H1 (cell line): ENCODE measurements at regions not wholly inside any gene's neighbourhood (a gene's known extent, or its start where the extent isn't known, plus 50 kb on each side); places are given as distances from the start of the nearest gene placed in this dataset.

ENCODE experiments used
- CTCF ChIA-PET: fragments of 300-600 bp; sonication (Branson Sonifier 250); formaldehyde crosslinking; loops from one replicate; lab custom pipeline; 2021; ENCODE audit not compliant: partially characterized antibody; lab: Charles Lee
- POLR2A ChIA-PET: fragments of 300-600 bp; sonication (Branson Sonifier 250); formaldehyde crosslinking; loops from one replicate; lab custom pipeline; 2021; ENCODE audit warnings: inconsistent platforms; ENCODE audit not compliant: partially characterized antibody; lab: Charles Lee
- DNase-seq, 2 experiments: peaks; one replicate each; pipeline versions ENCODE4 v3.0.0 to v3.0.0-alpha.2; 2010 to 2022; ENCODE audit warnings: low spot score in 2 of 2, low read depth in 1 of 2, mixed read lengths in 1 of 2
- FAIRE-seq: peaks from 2 replicates; lab custom pipeline; 2011; peaks lifted over from hg19 to GRCh38; lab: Jason Lieb, UNC
- H2AFZ ChIP-seq: 2 replicates; pipeline ENCODE4 v1.8.1; 2012; ENCODE audit warnings: low read length, inconsistent platforms
- H2AK5ac ChIP-seq: 2 replicates; pipeline ENCODE4 v1.6.1; 2013; ENCODE audit warnings: low read depth, low read length
- H2BK120ac ChIP-seq: replicated peaks from 2 replicates; pipeline ENCODE3; 2013; ENCODE audit warnings: low read depth, low read length, inconsistent platforms
- H2BK12ac ChIP-seq: 2 replicates; pipeline ENCODE4 v1.6.1; 2013; ENCODE audit warnings: low read depth, low read length
- H2BK15ac ChIP-seq: 2 replicates; pipeline ENCODE4 v1.6.1; 2013; ENCODE audit warnings: low read length
- H2BK20ac ChIP-seq: 2 replicates; pipeline ENCODE4 v1.6.1; 2013; ENCODE audit warnings: low read length
- H2BK5ac ChIP-seq: 2 replicates; pipeline ENCODE4 v1.6.1; 2013; ENCODE audit warnings: low read depth, low read length
- H3K14ac ChIP-seq: 2 replicates; pipeline ENCODE4 v1.6.1; 2013; ENCODE audit warnings: inconsistent platforms; ENCODE audit not compliant: insufficient read length
- H3K18ac ChIP-seq: 2 replicates; pipeline ENCODE4 v1.6.1; 2013; ENCODE audit warnings: low read length; ENCODE audit errors: extremely low read depth
- H3K23ac ChIP-seq: 2 replicates; pipeline ENCODE4 v1.6.1; 2013; ENCODE audit warnings: inconsistent platforms; ENCODE audit not compliant: insufficient read length
- H3K23me2 ChIP-seq: 2 replicates; pipeline ENCODE4 v1.6.1; 2013; ENCODE audit warnings: low read depth, low read length
- H3K27ac ChIP-seq: 2 replicates; pipeline ENCODE4 v1.6.1; 2011; ENCODE audit warnings: low read depth, low read length, inconsistent platforms
- H3K27me3 ChIP-seq, 4 experiments: replicated peaks in 1 of 4; 1 replicate in 1 of 4; 2 replicates in 3 of 4; pipeline versions ENCODE4 v1.6.1 to v1.8.1; 2011 to 2013; ENCODE audit warnings: low read length in 3 of 4, mild to moderate bottlenecking in 3 of 4, inconsistent platforms in 2 of 4, mixed read lengths in 2 of 4, moderate library complexity in 1 of 4; ENCODE audit not compliant: control insufficient read depth in 3 of 4, insufficient read depth in 3 of 4; ENCODE audit errors: extremely low read depth in 1 of 4
- H3K36me3 ChIP-seq, 4 experiments: 2 replicates each; pipeline versions ENCODE4 v1.6.1 to v1.8.1; 2011 to 2013; ENCODE audit warnings: mild to moderate bottlenecking in 4 of 4, low read length in 3 of 4, moderate library complexity in 2 of 4, control low read depth in 1 of 4, inconsistent platforms in 1 of 4; ENCODE audit not compliant: insufficient read depth in 4 of 4, control insufficient read depth in 2 of 4
- H3K4ac ChIP-seq: replicated peaks from 2 replicates; pipeline ENCODE3; 2013; ENCODE audit warnings: low read length, low read depth, mixed read lengths, inconsistent platforms; ENCODE audit not compliant: insufficient read length
- H3K4me1 ChIP-seq, 4 experiments: replicated peaks in 1 of 4; 1 replicate in 1 of 4; 2 replicates in 3 of 4; pipeline versions ENCODE4 v1.6.1 to v1.8.1; 2011 to 2013; ENCODE audit warnings: low read length in 3 of 4, inconsistent platforms in 2 of 4, mixed read lengths in 1 of 4; ENCODE audit not compliant: insufficient read depth in 4 of 4, control insufficient read depth in 3 of 4
- H3K4me2 ChIP-seq, 2 experiments: 2 replicates each; pipeline versions ENCODE4 v1.6.1 to v1.8.1; 2011 to 2013; ENCODE audit warnings: low read depth in 2 of 2, low read length in 2 of 2, control low read depth in 1 of 2, inconsistent platforms in 1 of 2, mild to moderate bottlenecking in 1 of 2; ENCODE audit not compliant: insufficient read depth in 1 of 2
- H3K4me3 ChIP-seq, 4 experiments: fragments of 200-600, 300-600 bp in 1 of 4; sonication (generic), shearing (Covaris generic), sonication (Bioruptor Twin) in 1 of 4; 2 replicates each; pipeline versions ENCODE4 v1.5.1 to v1.8.1; 2011 to 2016; ENCODE audit warnings: low read length in 4 of 4, low read depth in 3 of 4, control low read depth in 2 of 4, inconsistent platforms in 2 of 4, mild to moderate bottlenecking in 2 of 4, mixed read lengths in 1 of 4, moderate library complexity in 1 of 4; ENCODE audit not compliant: insufficient read depth in 2 of 4; ENCODE audit errors: extremely low read depth in 1 of 4
- H3K56ac ChIP-seq: replicated peaks from 2 replicates; pipeline ENCODE3; 2013; ENCODE audit warnings: low read depth, mild to moderate bottlenecking, mixed read lengths, low read length, inconsistent platforms; ENCODE audit not compliant: insufficient read length
- H3K79me1 ChIP-seq: 2 replicates; pipeline ENCODE4 v1.6.1; 2013; ENCODE audit warnings: low read depth, low read length, control low read depth
- H3K79me2 ChIP-seq, 2 experiments: 2 replicates each; pipeline versions ENCODE4 v1.6.1 to v1.8.1; 2012 to 2013; ENCODE audit warnings: low read length in 2 of 2, mild to moderate bottlenecking in 2 of 2, inconsistent platforms in 1 of 2; ENCODE audit not compliant: insufficient read depth in 2 of 2, control insufficient read depth in 1 of 2
- H3K9ac ChIP-seq, 4 experiments: replicated peaks in 1 of 4; 1 replicate in 1 of 4; 2 replicates in 3 of 4; pipeline versions ENCODE4 v1.6.1 to v1.8.1; 2011 to 2013; ENCODE audit warnings: low read depth in 3 of 4, low read length in 3 of 4, control low read depth in 2 of 4, mild to moderate bottlenecking in 2 of 4, moderate library complexity in 2 of 4, inconsistent platforms in 1 of 4; ENCODE audit errors: extremely low read depth in 1 of 4
- H3K9me3 ChIP-seq, 2 experiments: 2 replicates each; pipeline versions ENCODE4 v1.6.1 to v1.8.1; 2012 to 2013; ENCODE audit warnings: mild to moderate bottlenecking in 2 of 2, moderate library complexity in 2 of 2, control low read depth in 1 of 2, inconsistent platforms in 1 of 2, low read depth in 1 of 2, low read length in 1 of 2, mixed read lengths in 1 of 2; ENCODE audit not compliant: insufficient read depth in 2 of 2
- H4K20me1 ChIP-seq, 2 experiments: replicated peaks in 1 of 2; 2 replicates each; pipeline versions ENCODE3 to v1.8.1; 2011 to 2013; ENCODE audit warnings: inconsistent platforms in 2 of 2, low read length in 2 of 2, mild to moderate bottlenecking in 1 of 2; ENCODE audit not compliant: insufficient read depth in 2 of 2, control insufficient read depth in 1 of 2
- H4K5ac ChIP-seq: 2 replicates; pipeline ENCODE4 v1.6.1; 2013; ENCODE audit warnings: low read length, low read depth, mixed read lengths, inconsistent platforms; ENCODE audit not compliant: insufficient read length
- H4K8ac ChIP-seq: 2 replicates; pipeline ENCODE4 v1.8.0; 2013; ENCODE audit warnings: mild to moderate bottlenecking, moderate library complexity, low read length, inconsistent platforms; ENCODE audit not compliant: insufficient read depth; ENCODE audit errors: extremely low read depth
- H4K91ac ChIP-seq: replicated peaks from 2 replicates; pipeline ENCODE3; 2013; ENCODE audit warnings: low read length, mixed read lengths, inconsistent platforms; ENCODE audit not compliant: insufficient read length
- ATF3 ChIP-seq: IDR thresholded peaks from 2 replicates; pipeline ENCODE4 v1.6.1; 2011; ENCODE audit warnings: low read depth, mild to moderate bottlenecking, low read length; ENCODE audit not compliant: insufficient read depth
- GABPA ChIP-seq: IDR thresholded peaks from 2 replicates; pipeline ENCODE4 v1.6.1; 2011; ENCODE audit warnings: mild to moderate bottlenecking, low read length, moderate library complexity, borderline replicate concordance; ENCODE audit not compliant: insufficient read depth
- NANOG ChIP-seq: IDR thresholded peaks from 2 replicates; pipeline ENCODE4 v1.6.1; 2011; ENCODE audit warnings: low read length, low read depth, mild to moderate bottlenecking, inconsistent platforms; ENCODE audit not compliant: insufficient read depth, poor library complexity, severe bottlenecking
- NRF1 ChIP-seq: IDR thresholded peaks from 2 replicates; pipeline ENCODE4 v1.6.1; 2011; ENCODE audit warnings: mild to moderate bottlenecking, low read depth, low read length, improper control_type of control experiment
- RNF2 ChIP-seq: fragments of 200-900, 300-1000 bp; sonication (generic); IDR thresholded peaks from 2 replicates; pipeline ENCODE4 v1.7.1; 2016; ENCODE audit warnings: borderline replicate concordance, low read depth, mild to moderate bottlenecking, antibody characterized with exemption, low read length; ENCODE audit not compliant: poor library complexity, severe bottlenecking; ENCODE audit errors: missing control alignments
- ZNF274 ChIP-seq: IDR thresholded peaks from 2 replicates; pipeline ENCODE4 v1.7.0; 2012; ENCODE audit warnings: low read length, borderline replicate concordance; ENCODE audit errors: extremely low read depth
- WGBS, 2 experiments: shearing (Covaris generic) in 1 of 2; methylation state at CpG; one replicate each; pipeline versions ENCODE4 v1.1.6 to v1.1.7; 2013 to 2015; ENCODE audit warnings: low lambda C conversion rate in 2 of 2, mixed read lengths in 2 of 2, inconsistent platforms in 1 of 2, low coverage in 1 of 2, missing lambda C conversion rate in 1 of 2; ENCODE audit not compliant: insufficient replicate concordance in 2 of 2, insufficient coverage in 1 of 2, insufficient read length in 1 of 2; ENCODE audit errors: extremely low coverage in 1 of 2, missing lambda C conversion rate in 1 of 2; 5-methylcytosine and 5-hydroxymethylcytosine counted together

GRCh38 chr5:4007001-4007400 lies 411.4 kb downstream of the IRX1 start:
- Histone ChIP-seq H2BK15ac (no peak overlapping the region), H3K23me2 (no peaks in the 10 kb centered on the region; the same call in 1 of the 2 replicates), H3K36me3 (no peaks in the 10 kb centered on the region), H3K79me2 (no peaks in the 10 kb centered on the region), H2AK5ac (no peak overlapping the region), H3K4ac (no peak overlapping the region), H3K27me3 (no peaks in the 10 kb centered on the region), H3K9me3 (no peaks in the 10 kb centered on the region), H3K23ac (no peak overlapping the region), H2BK120ac (no peak overlapping the region), H3K79me1 (no peaks in the 10 kb centered on the region), H2BK12ac (no peak overlapping the region), H4K5ac (no peak overlapping the region), H3K9ac (no peak overlapping the region), H2BK20ac (no peak overlapping the region), H4K8ac (no peak overlapping the region), H3K4me1 (no peaks in the 10 kb centered on the region), H3K56ac (no peak overlapping the region), H4K20me1 (no peaks in the 10 kb centered on the region), H3K27ac (no peak overlapping the region), H3K18ac (no peak overlapping the region), H3K4me2 (no peak overlapping the region), H4K91ac (no peak overlapping the region), H2AFZ (no peak overlapping the region), H3K14ac (no peak overlapping the region), H2BK5ac (no peak overlapping the region), H3K4me3 (no peak overlapping the region)
- WGBS, 2 experiments: 98% methylated on average over 3 of the region's 3 CpGs; no CpG with 5 or more reads in 1 of the 2 experiments
- FAIRE-seq (no peak), DNase-seq (no peak)
- TF ChIP-seq RNF2 (no peak), NANOG (no peak), NRF1 (no peak), GABPA (no peak), ZNF274 (no peak), ATF3 (no peak)
- ChIA-PET POLR2A (no interaction called here), CTCF (interaction anchor here (1.5 kb wide), 1 partner anchor 9 kb away, joined by 4 read pairs; no protein-coding TSS in a partner anchor)
